ENCODE measurements at regions not wholly inside any gene's neighbourhood (a gene's known extent, or its start where the extent isn't known, plus 50 kb on each side); places are given as distances from the start of the nearest gene placed in this dataset.
A peak's percentile ranks its signal among the peaks of the same experiment; 100 is the strongest.

DNA sequence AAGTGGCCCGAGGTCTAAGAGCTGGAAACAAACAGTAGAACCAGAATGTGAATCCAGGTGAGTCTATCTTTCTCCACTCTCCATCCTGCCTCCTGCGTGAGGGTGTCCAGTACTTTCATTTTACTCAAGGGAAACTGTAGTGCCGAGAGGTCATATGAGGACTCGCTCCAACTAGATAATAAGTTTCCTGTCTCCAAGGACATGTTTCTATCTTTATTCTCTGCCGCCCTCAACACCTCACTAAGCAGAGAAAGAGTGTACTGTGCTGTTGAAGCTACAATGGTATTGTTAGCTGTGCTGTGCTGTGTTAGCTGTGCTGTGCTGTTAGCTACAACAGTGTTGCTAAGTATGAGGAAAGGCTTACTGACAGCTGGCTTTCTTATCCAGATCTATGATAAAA, 137.9 kb upstream of the COL8A1 start:
- no peaks in the 10 kb centered on the region for H3K36me3 ChIP-seq (replicated peaks; ENCODE audit: insufficient read depth, low read length)
- H3K9ac ChIP-seq (ENCODE audit: low read length), result no peak overlapping the region
- H3K4me2 ChIP-seq (ENCODE audit: low read depth, low read length), result no peak overlapping the region
- H3K27me3 ChIP-seq (replicated peaks; ENCODE audit: insufficient read depth, low read length), result no peaks in the 10 kb centered on the region
- H3K4me3 ChIP-seq (ENCODE audit: low read length), result no peak overlapping the region
- H3K79me2 ChIP-seq (ENCODE audit: low read length), result no peaks in the 10 kb centered on the region
- no peak for DNase-seq
- no peaks in the 10 kb centered on the region for H3K9me2 ChIP-seq (replicated peaks; ENCODE audit: insufficient read depth, low read length)
- H2AFZ ChIP-seq (ENCODE audit: low read length), result no peak overlapping the region
- H3K27ac ChIP-seq (ENCODE audit: low read length), result no peak overlapping the region
- no peaks in the 10 kb centered on the region for H3K4me1 ChIP-seq (ENCODE audit: low read length)
- no peak for TF ChIP-seq EZH2 (optimal IDR thresholded peaks at IDR 0.05; ENCODE audit: low read depth, low read length)
- TF ChIP-seq, protein P1, sequence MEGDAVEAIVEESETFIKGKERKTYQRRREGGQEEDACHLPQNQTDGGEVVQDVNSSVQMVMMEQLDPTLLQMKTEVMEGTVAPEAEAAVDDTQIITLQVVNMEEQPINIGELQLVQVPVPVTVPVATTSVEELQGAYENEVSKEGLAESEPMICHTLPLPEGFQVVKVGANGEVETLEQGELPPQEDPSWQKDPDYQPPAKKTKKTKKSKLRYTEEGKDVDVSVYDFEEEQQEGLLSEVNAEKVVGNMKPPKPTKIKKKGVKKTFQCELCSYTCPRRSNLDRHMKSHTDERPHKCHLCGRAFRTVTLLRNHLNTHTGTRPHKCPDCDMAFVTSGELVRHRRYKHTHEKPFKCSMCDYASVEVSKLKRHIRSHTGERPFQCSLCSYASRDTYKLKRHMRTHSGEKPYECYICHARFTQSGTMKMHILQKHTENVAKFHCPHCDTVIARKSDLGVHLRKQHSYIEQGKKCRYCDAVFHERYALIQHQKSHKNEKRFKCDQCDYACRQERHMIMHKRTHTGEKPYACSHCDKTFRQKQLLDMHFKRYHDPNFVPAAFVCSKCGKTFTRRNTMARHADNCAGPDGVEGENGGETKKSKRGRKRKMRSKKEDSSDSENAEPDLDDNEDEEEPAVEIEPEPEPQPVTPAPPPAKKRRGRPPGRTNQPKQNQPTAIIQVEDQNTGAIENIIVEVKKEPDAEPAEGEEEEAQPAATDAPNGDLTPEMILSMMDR (IDR thresholded peaks at IDR 0.05; ENCODE audit: low read length), result no peak
- TF ChIP-seq EZH2phosphoT487 (IDR thresholded peaks at IDR 0.05; ENCODE audit: low read length), result no peak
- H3K9me3 ChIP-seq (replicated peaks; ENCODE audit: insufficient read depth, low read length), result no peaks in the 10 kb centered on the region
- H3F3A ChIP-seq (ENCODE audit: insufficient read depth, low read length), result no peaks in the 10 kb centered on the region
- no peaks in the 10 kb centered on the region for H4K20me1 ChIP-seq (ENCODE audit: insufficient read depth, low read length)

DNA sequence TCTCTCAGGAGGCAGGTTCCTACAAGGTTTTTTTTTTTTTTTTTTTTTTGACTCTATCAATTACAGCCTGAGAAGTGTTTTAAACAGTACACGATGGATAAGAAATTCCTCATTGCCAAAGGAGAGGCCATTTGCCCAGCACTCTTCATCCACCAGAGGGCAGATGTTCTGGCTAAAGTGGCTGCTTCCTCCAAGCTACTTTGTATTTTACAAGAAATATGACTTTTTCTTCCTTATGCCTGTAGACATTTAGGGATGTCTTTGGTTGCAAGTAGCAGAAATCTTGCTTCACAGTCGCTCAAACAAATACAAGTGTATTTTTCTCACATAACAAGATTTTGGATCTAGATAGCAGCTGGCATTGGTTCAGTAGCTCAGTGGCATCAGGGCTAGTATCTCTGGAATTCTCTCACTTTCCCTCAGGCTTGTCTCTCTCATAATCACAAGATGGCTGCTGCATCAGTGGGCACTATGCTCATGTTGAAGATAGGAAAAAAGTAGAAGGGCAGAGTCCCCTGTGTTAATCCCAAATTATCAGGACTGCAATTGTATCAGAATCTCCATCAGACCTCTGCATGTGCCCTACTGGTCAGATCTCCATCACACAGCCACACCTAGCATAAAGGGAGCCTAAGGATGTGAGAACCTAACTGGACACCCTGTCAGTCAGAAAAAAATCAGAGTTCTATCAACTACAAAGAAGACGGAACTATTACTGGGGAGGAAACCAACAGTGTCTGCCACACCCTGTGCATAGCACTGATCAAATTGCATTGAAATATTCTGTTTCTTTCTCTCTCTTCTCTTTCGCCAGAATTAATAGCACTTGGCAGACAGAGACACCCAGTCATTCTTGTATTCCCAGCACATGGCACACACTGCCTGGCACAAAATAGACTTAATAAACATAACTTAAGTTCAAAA, 138.9 kb upstream of the COL8A1 start:
- DNase-seq, result peak; percentile 56
- Histone ChIP-seq H3K9me3 (replicated peaks; ENCODE audit: insufficient read depth, low read length) (no peaks in the 10 kb centered on the region), H3K4me1 (ENCODE audit: low read length) (no peaks in the 10 kb centered on the region), H3K27ac (ENCODE audit: low read length) (no peak overlapping the region), H4K20me1 (ENCODE audit: insufficient read depth, low read length) (no peaks in the 10 kb centered on the region), H3K4me3 (ENCODE audit: low read length) (no peak overlapping the region), H3K4me2 (ENCODE audit: low read depth, low read length) (no peak overlapping the region), H3F3A (ENCODE audit: insufficient read depth, low read length) (no peaks in the 10 kb centered on the region), H2AFZ (ENCODE audit: low read length) (no peak overlapping the region), H3K9ac (ENCODE audit: low read length) (no peak overlapping the region), H3K79me2 (ENCODE audit: low read length) (no peaks in the 10 kb centered on the region), H3K36me3 (replicated peaks; ENCODE audit: insufficient read depth, low read length) (no peaks in the 10 kb centered on the region), H3K27me3 (replicated peaks; ENCODE audit: insufficient read depth, low read length) (no peaks in the 10 kb centered on the region), H3K9me2 (replicated peaks; ENCODE audit: insufficient read depth, low read length) (no peaks in the 10 kb centered on the region)
- no peak for TF ChIP-seq EZH2 (optimal IDR thresholded peaks at IDR 0.05; ENCODE audit: low read depth, low read length)
- TF ChIP-seq, protein P1 (IDR thresholded peaks at IDR 0.05; ENCODE audit: low read length), result peak; percentile 79

DNA sequence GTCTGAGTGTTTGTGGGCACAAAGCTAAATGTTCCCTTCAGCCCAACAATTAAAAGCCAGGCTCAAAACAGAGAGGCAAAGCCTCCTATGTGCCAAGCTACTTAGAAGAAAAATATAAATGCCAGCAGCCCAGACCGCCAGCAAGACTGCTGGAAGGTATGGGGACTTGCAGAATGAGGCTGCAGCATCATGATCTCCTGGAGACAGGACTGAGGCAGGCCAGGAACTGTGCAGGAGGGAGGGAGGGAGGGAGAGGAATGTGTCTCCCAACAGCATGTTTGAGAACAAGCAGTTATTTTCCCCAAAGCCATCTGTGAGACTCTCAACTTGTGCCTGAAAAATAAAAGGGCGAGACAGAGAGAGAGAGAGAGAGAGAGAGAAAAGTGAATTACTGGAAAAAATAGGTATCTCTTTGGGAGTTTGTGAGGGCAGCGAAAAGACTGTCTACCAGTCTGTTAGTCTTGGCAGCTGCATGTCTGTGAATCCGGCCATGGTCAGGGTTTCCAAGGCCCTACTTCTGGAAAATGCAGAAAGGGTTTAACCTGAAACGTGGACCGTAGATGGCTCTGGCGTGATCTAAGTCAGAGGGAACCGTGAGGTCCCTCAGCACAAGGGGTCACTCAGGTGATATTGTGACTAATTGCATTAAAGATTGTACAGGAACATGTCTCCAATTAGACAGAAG, 139.7 kb upstream of the COL8A1 start:
- DNase-seq, result no peak
- no peaks in the 10 kb centered on the region for H3F3A ChIP-seq (ENCODE audit: insufficient read depth, low read length)
- H2AFZ ChIP-seq (ENCODE audit: low read length), result no peak overlapping the region
- H3K9ac ChIP-seq (ENCODE audit: low read length), result no peak overlapping the region
- no peak overlapping the region for H3K27ac ChIP-seq (ENCODE audit: low read length)
- no peaks in the 10 kb centered on the region for H3K9me2 ChIP-seq (replicated peaks; ENCODE audit: insufficient read depth, low read length)
- no peaks in the 10 kb centered on the region for H3K36me3 ChIP-seq (replicated peaks; ENCODE audit: insufficient read depth, low read length)
- H3K4me1 ChIP-seq (ENCODE audit: low read length), result no peaks in the 10 kb centered on the region
- H3K4me2 ChIP-seq (ENCODE audit: low read depth, low read length), result no peak overlapping the region
- H3K27me3 ChIP-seq (replicated peaks; ENCODE audit: insufficient read depth, low read length), result no peaks in the 10 kb centered on the region
- H4K20me1 ChIP-seq (ENCODE audit: insufficient read depth, low read length), result no peaks in the 10 kb centered on the region
- TF ChIP-seq EZH2 (optimal IDR thresholded peaks at IDR 0.05; ENCODE audit: low read depth, low read length) (no peak), EZH2phosphoT487 (IDR thresholded peaks at IDR 0.05; ENCODE audit: low read length) (no peak)
- TF ChIP-seq, protein P1 (IDR thresholded peaks at IDR 0.05; ENCODE audit: low read length), result no peak
- H3K79me2 ChIP-seq (ENCODE audit: low read length), result no peaks in the 10 kb centered on the region
- H3K4me3 ChIP-seq (ENCODE audit: low read length), result no peak overlapping the region
- no peaks in the 10 kb centered on the region for H3K9me3 ChIP-seq (replicated peaks; ENCODE audit: insufficient read depth, low read length)
